Neural progenitor cell (in vitro differentiated cells): ENCODE measurements at regions not wholly inside any gene's neighbourhood (a gene's known extent, or its start where the extent isn't known, plus 50 kb on each side); places are given as distances from the start of the nearest gene placed in this dataset.

Experiments used
- DNase-seq: peaks from one replicate; pipeline ENCODE4 v3.0.0-alpha.2; 2016; ENCODE audit warnings: low spot score
- H2AFZ ChIP-seq: fragments of 200-600 bp; sonication (generic); replicated peaks from 2 replicates; pipeline ENCODE4 v1.6.1; 2016; ENCODE audit warnings: antibody characterized with exemption
- H3F3A ChIP-seq: fragments of 200-600 bp; sonication (generic); 2 replicates; pipeline ENCODE4 v1.6.1; 2016; ENCODE audit warnings: antibody characterized with exemption, low read depth
- H3K27ac ChIP-seq: fragments of 200-600 bp; sonication (generic); 2 replicates; pipeline ENCODE4 v1.5.1; 2016; ENCODE audit warnings: mild to moderate bottlenecking
- H3K27me3 ChIP-seq: fragments of 200-600 bp; sonication (generic); 2 replicates; pipeline ENCODE4 v1.6.1; 2016; ENCODE audit warnings: mild to moderate bottlenecking, moderate library complexity
- H3K36me3 ChIP-seq: fragments of 200-600 bp; sonication (generic); 2 replicates; pipeline ENCODE4 v1.5.1; 2016
- H3K4me1 ChIP-seq: fragments of 200-600 bp; sonication (generic); 2 replicates; pipeline ENCODE4 v1.6.1; 2016; ENCODE audit warnings: mixed run types
- H3K4me2 ChIP-seq: fragments of 200-600 bp; sonication (generic); 2 replicates; pipeline ENCODE4 v1.6.1; 2016
- H3K4me3 ChIP-seq: fragments of 200-600 bp; sonication (generic); 2 replicates; pipeline ENCODE4 v1.5.1; 2016
- H3K79me2 ChIP-seq: fragments of 200-600 bp; sonication (generic); 2 replicates; pipeline ENCODE4 v1.6.1; 2016; ENCODE audit warnings: low read depth
- H3K9ac ChIP-seq: fragments of 200-600 bp; sonication (generic); 2 replicates; pipeline ENCODE4 v1.6.1; 2016
- H3K9me3 ChIP-seq: fragments of 200-600 bp; sonication (generic); 2 replicates; pipeline ENCODE4 v1.5.1; 2016; ENCODE audit warnings: low read depth
- H4K20me1 ChIP-seq: fragments of 200-600 bp; sonication (generic); 2 replicates; pipeline ENCODE4 v1.6.1; 2016; ENCODE audit warnings: low read depth
- H3K27ac Mint-ChIP-seq: 3 replicates; pipeline ENCODE4 v1.8.0; 2021; ENCODE audit warnings: mixed read lengths
- H3K27me3 Mint-ChIP-seq: 2 replicates; pipeline ENCODE4 v1.8.0; 2022; ENCODE audit warnings: low read depth, mild to moderate bottlenecking, inconsistent platforms, moderate library complexity, mixed read lengths; ENCODE audit not compliant: insufficient read depth
- H3K36me3 Mint-ChIP-seq: 3 replicates; pipeline ENCODE4 v1.8.0; 2021; ENCODE audit warnings: mixed read lengths
- H3K4me1 Mint-ChIP-seq: 3 replicates; pipeline ENCODE4 v1.8.0; 2021; ENCODE audit warnings: mixed read lengths
- H3K4me3 Mint-ChIP-seq: 3 replicates; pipeline ENCODE4 v1.8.0; 2021; ENCODE audit warnings: mild to moderate bottlenecking, moderate library complexity, mixed read lengths
- H3K9me3 Mint-ChIP-seq: 3 replicates; pipeline ENCODE4 v1.8.0; 2020; ENCODE audit warnings: mixed read lengths
- EZH2 ChIP-seq: fragments of 200-600 bp; sonication (generic); IDR thresholded peaks from 2 replicates; pipeline ENCODE4 v1.6.1; 2017; ENCODE audit warnings: antibody characterized with exemption, mild to moderate bottlenecking, moderate library complexity
- EZH2phosphoT487 ChIP-seq: fragments of 200-600 bp; sonication (generic); IDR thresholded peaks from 2 replicates; pipeline ENCODE4 v1.6.1; 2017; ENCODE audit warnings: antibody characterized with exemption
- TF ChIP-seq, protein P1 (sequence below): fragments of 200-600 bp; sonication (generic); IDR thresholded peaks from 2 replicates; pipeline ENCODE4 v1.5.1; 2017; ENCODE audit warnings: antibody characterized with exemption, mild to moderate bottlenecking

DNA sequence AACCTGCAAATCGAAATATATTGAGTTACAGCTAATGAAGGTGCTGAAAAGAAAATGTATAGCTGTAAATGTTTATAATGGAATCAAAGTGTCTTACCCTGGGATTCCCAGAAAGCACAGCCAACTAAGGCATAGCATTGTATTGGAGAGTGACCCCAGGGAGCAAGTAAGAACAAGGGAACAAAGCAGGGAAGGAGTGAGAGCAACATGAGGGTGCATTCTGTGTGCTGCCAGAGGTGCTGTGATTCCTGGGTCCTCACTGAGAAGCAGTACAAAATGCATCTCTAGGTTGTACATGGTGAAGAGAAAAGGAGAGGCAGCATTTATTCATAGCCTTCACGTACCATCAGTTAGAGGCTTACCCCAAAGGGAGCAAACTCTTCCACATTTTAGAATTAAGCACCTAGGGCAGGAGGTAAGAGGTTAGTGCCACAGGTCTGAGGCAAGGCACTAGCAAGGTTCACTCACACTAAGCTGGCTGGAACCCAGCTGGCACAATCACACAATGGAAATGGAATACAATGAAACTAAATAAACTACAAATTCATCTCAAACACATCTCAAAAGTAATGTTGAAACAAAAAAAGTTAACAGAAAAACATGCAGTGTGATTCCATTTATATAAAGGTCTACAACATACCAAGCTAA, 151.5 kb upstream of the C2CD4B start:
- Histone ChIP-seq H3K36me3 (no peaks in the 10 kb centered on the region), H3K9me3 (no peaks in the 10 kb centered on the region), H3K4me2 (peak overlapping the region; percentile 31), H3K4me3 (no peak overlapping the region), H3K4me1 (peaks cover 12% of the 10 kb centered on the region), H4K20me1 (no peaks in the 10 kb centered on the region), H3K27me3 (no peaks in the 10 kb centered on the region), H3K9ac (no peak overlapping the region), H2AFZ (no peak overlapping the region), H3K79me2 (no peaks in the 10 kb centered on the region), H3F3A (no peaks in the 10 kb centered on the region), H3K27ac (no peak overlapping the region)
- Mint-ChIP-seq H3K36me3 (no peaks in the 10 kb centered on the region), H3K4me1 (peaks cover 4% of the 10 kb centered on the region), H3K27me3 (peaks cover 3% of the 10 kb centered on the region), H3K27ac (no peak overlapping the region), H3K9me3 (peaks cover 10% of the 10 kb centered on the region), H3K4me3 (no peak overlapping the region)
- DNase-seq: peak; percentile 57
- TF ChIP-seq, protein P1, sequence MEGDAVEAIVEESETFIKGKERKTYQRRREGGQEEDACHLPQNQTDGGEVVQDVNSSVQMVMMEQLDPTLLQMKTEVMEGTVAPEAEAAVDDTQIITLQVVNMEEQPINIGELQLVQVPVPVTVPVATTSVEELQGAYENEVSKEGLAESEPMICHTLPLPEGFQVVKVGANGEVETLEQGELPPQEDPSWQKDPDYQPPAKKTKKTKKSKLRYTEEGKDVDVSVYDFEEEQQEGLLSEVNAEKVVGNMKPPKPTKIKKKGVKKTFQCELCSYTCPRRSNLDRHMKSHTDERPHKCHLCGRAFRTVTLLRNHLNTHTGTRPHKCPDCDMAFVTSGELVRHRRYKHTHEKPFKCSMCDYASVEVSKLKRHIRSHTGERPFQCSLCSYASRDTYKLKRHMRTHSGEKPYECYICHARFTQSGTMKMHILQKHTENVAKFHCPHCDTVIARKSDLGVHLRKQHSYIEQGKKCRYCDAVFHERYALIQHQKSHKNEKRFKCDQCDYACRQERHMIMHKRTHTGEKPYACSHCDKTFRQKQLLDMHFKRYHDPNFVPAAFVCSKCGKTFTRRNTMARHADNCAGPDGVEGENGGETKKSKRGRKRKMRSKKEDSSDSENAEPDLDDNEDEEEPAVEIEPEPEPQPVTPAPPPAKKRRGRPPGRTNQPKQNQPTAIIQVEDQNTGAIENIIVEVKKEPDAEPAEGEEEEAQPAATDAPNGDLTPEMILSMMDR: no peak
- TF ChIP-seq EZH2phosphoT487: no peak

DNA sequence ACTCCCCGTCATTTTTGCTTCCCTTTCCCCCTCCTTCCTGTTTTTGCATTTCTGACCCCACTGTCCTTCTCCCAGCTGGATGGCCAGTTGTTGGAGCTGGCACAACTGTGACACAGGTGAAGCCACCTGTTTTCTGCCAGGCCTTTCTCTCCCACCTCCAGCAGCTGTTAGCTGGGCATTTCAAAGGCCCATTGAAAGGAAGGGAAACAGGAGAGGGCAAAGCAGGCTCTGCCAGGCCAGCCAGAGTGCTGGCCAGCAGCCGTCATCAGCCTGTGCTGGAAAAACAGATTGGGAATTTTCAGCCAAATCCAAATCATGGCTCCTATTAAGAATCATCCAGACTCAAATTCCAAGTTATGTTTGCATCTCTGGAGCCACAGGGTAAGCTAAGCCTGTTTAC, 155.2 kb upstream of the C2CD4B start:
- H3K27ac ChIP-seq: no peak overlapping the region
- H3K27ac Mint-ChIP-seq: no peak overlapping the region
- H3K36me3 Mint-ChIP-seq: no peaks in the 10 kb centered on the region
- peaks cover 16% of the 10 kb centered on the region for H3K4me1 ChIP-seq
- no peak overlapping the region for H3K9ac ChIP-seq
- H3K4me2 ChIP-seq: no peak overlapping the region
- peaks cover 6% of the 10 kb centered on the region for H3K27me3 Mint-ChIP-seq
- H3K36me3 ChIP-seq: no peaks in the 10 kb centered on the region
- H3K4me1 Mint-ChIP-seq: peaks cover 8% of the 10 kb centered on the region
- no peak for TF ChIP-seq EZH2phosphoT487
- TF ChIP-seq, protein P1: no peak
- H3K9me3 Mint-ChIP-seq: no peaks in the 10 kb centered on the region
- H3K4me3 Mint-ChIP-seq: no peak overlapping the region
- no peaks in the 10 kb centered on the region for H3F3A ChIP-seq
- DNase-seq: no peak
- H2AFZ ChIP-seq: no peak overlapping the region
- no peaks in the 10 kb centered on the region for H3K79me2 ChIP-seq
- H3K9me3 ChIP-seq: no peaks in the 10 kb centered on the region
- H3K27me3 ChIP-seq: no peaks in the 10 kb centered on the region
- H3K4me3 ChIP-seq: no peak overlapping the region
- H4K20me1 ChIP-seq: no peaks in the 10 kb centered on the region

DNA sequence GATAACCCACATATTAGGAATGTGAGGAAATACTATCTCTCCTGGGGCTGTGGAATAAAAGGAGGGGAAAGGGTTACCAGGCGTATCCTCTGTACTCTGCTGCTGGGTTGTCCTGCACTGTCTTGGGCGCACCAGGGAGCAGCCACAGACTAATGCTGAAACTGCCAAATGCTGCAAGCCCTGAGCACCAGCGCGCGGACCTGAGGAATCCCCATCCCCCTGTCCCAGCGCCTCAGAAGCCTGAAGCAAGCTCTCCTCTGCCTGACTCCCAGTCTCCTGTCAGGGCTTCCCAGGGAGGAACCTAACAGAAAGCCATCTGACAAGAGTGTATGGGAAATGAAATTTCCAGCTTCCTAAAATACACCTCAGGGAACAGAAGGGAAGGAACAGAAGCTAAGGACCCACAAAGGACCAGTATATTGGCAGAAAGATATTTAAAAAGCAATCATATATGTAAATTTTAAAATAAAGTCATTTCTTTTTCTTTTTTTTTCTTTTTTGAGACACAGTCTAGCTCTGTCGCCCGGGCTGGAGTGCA, 158.3 kb upstream of the C2CD4B start:
- H3K79me2 ChIP-seq: no peaks in the 10 kb centered on the region
- no peaks in the 10 kb centered on the region for H3F3A ChIP-seq
- Mint-ChIP-seq H3K4me3 (no peak overlapping the region), H3K27me3 (peaks cover 3% of the 10 kb centered on the region), H3K36me3 (no peaks in the 10 kb centered on the region), H3K4me1 (peaks cover 8% of the 10 kb centered on the region), H3K27ac (no peak overlapping the region), H3K9me3 (no peaks in the 10 kb centered on the region)
- no peak overlapping the region for H3K4me2 ChIP-seq
- H4K20me1 ChIP-seq: no peaks in the 10 kb centered on the region
- H2AFZ ChIP-seq: peak overlapping the region; percentile 61
- no peaks in the 10 kb centered on the region for H3K9me3 ChIP-seq
- H3K4me1 ChIP-seq: peaks cover 4% of the 10 kb centered on the region
- H3K36me3 ChIP-seq: no peaks in the 10 kb centered on the region
- no peaks in the 10 kb centered on the region for H3K27me3 ChIP-seq
- no peak overlapping the region for H3K4me3 ChIP-seq
- no peak overlapping the region for H3K27ac ChIP-seq
- DNase-seq: peak; percentile 20
- H3K9ac ChIP-seq: no peak overlapping the region
- no peak for TF ChIP-seq EZH2phosphoT487

DNA sequence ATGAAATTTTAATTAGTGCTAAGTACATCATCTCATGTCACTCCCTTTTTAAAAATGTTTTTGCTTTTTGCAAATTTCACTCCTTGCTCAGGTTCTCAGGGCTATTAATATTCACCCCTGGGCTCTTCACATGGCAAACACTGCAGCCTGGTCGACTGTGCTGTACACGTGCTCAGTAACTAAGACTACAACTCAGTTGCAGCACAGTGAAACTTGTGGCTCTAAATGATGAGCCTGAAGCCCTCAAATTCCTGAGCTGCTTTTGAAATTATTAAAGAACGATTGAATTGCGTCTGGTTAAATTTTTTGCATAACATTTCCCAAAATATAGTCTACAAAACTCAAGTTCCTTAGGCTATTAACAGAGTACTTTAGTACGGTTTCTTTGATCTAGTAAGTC, 159.3 kb upstream of the C2CD4B start:
- TF ChIP-seq EZH2phosphoT487 (no peak), EZH2 (no peak)
- TF ChIP-seq, protein P1: no peak
- H3K27ac ChIP-seq: no peak overlapping the region
- no peak overlapping the region for H3K9ac ChIP-seq
- Mint-ChIP-seq H3K36me3 (no peaks in the 10 kb centered on the region), H3K9me3 (no peaks in the 10 kb centered on the region), H3K27ac (no peak overlapping the region), H3K4me3 (no peak overlapping the region), H3K27me3 (peaks cover 3% of the 10 kb centered on the region), H3K4me1 (peaks cover 8% of the 10 kb centered on the region)
- no peaks in the 10 kb centered on the region for H4K20me1 ChIP-seq
- H2AFZ ChIP-seq: no peak overlapping the region
- no peak overlapping the region for H3K4me2 ChIP-seq
- no peaks in the 10 kb centered on the region for H3K79me2 ChIP-seq
- H3F3A ChIP-seq: no peaks in the 10 kb centered on the region
- no peaks in the 10 kb centered on the region for H3K9me3 ChIP-seq
- H3K27me3 ChIP-seq: no peaks in the 10 kb centered on the region
- peaks cover 4% of the 10 kb centered on the region for H3K4me1 ChIP-seq
- no peak for DNase-seq
- H3K4me3 ChIP-seq: no peak overlapping the region
- no peaks in the 10 kb centered on the region for H3K36me3 ChIP-seq
